ENCODE measurements at regions not wholly inside any gene's neighbourhood (a gene's known extent, or its start where the extent isn't known, plus 50 kb on each side); places are given as distances from the start of the nearest gene placed in this dataset.

- FAIRE-seq, result no peak
Measured at GRCh38 chr9:2299156-2299842, 284.2 kb downstream of the SMARCA2 start.

GRCh38 chr9:2299843-2300205 lies 284.7 kb downstream of the SMARCA2 start:
- FAIRE-seq (no peak), DNase-seq (ENCODE audit: insufficient read length) (no peak)
- TF ChIP-seq TAF1 (IDR thresholded peaks at IDR 0.05; ENCODE audit: borderline replicate concordance, low read depth, low read length) (no peak), POLR2AphosphoS5 (IDR thresholded peaks at IDR 0.05; ENCODE audit: low read depth, low read length) (no peak), POLR2A (IDR thresholded peaks at IDR 0.05; ENCODE audit: low read depth, low read length) (no peak)

More at GRCh38 chr9:2299156-2299842, 284.2 kb downstream of the SMARCA2 start:
- TF ChIP-seq POLR2AphosphoS5 (IDR thresholded peaks at IDR 0.05; ENCODE audit: low read depth, low read length), result no peak
- TF ChIP-seq TAF1 (IDR thresholded peaks at IDR 0.05; ENCODE audit: borderline replicate concordance, low read depth, low read length), result no peak
- no peak for TF ChIP-seq POLR2A (IDR thresholded peaks at IDR 0.05; ENCODE audit: low read depth, low read length)
- DNase-seq (ENCODE audit: insufficient read length), result no peak

- TF ChIP-seq TAF1 (IDR thresholded peaks at IDR 0.05; ENCODE audit: borderline replicate concordance, low read depth, low read length) (no peak), POLR2A (IDR thresholded peaks at IDR 0.05; ENCODE audit: low read depth, low read length) (no peak), POLR2AphosphoS5 (IDR thresholded peaks at IDR 0.05; ENCODE audit: low read depth, low read length) (no peak)
- FAIRE-seq (no peak), DNase-seq (ENCODE audit: insufficient read length) (no peak)
Measured at GRCh38 chr9:2300325-2300724, 285.2 kb downstream of the SMARCA2 start.

GRCh38 chr9:2302606-2303005 lies 287.5 kb downstream of the SMARCA2 start:
- DNase-seq (ENCODE audit: insufficient read length) (no peak), FAIRE-seq (no peak)
- TF ChIP-seq POLR2AphosphoS5 (IDR thresholded peaks at IDR 0.05; ENCODE audit: low read depth, low read length) (no peak), POLR2A (IDR thresholded peaks at IDR 0.05; ENCODE audit: low read depth, low read length) (no peak), TAF1 (IDR thresholded peaks at IDR 0.05; ENCODE audit: borderline replicate concordance, low read depth, low read length) (no peak)

GRCh38 chr9:2303056-2303455 lies 287.9 kb downstream of the SMARCA2 start:
- DNase-seq (ENCODE audit: insufficient read length) (no peak), FAIRE-seq (no peak)
- TF ChIP-seq POLR2AphosphoS5 (IDR thresholded peaks at IDR 0.05; ENCODE audit: low read depth, low read length), result no peak
- no peak for TF ChIP-seq TAF1 (IDR thresholded peaks at IDR 0.05; ENCODE audit: borderline replicate concordance, low read depth, low read length)

GRCh38 chr9:2307480-2307879 lies 292.3 kb downstream of the SMARCA2 start:
- no peak for TF ChIP-seq POLR2AphosphoS5 (IDR thresholded peaks at IDR 0.05; ENCODE audit: low read depth, low read length)
- TF ChIP-seq TAF1 (IDR thresholded peaks at IDR 0.05; ENCODE audit: borderline replicate concordance, low read depth, low read length), result no peak
- no peak for FAIRE-seq
- no peak for DNase-seq (ENCODE audit: insufficient read length)

GRCh38 chr9:2311920-2312319 lies 296.8 kb downstream of the SMARCA2 start:
- FAIRE-seq, result no peak
- TF ChIP-seq POLR2AphosphoS5 (IDR thresholded peaks at IDR 0.05; ENCODE audit: low read depth, low read length) (no peak), TAF1 (IDR thresholded peaks at IDR 0.05; ENCODE audit: borderline replicate concordance, low read depth, low read length) (no peak), POLR2A (IDR thresholded peaks at IDR 0.05; ENCODE audit: low read depth, low read length) (no peak)
- no peak for DNase-seq (ENCODE audit: insufficient read length)

- TF ChIP-seq POLR2AphosphoS5 (IDR thresholded peaks at IDR 0.05; ENCODE audit: low read depth, low read length) (no peak), TAF1 (IDR thresholded peaks at IDR 0.05; ENCODE audit: borderline replicate concordance, low read depth, low read length) (no peak), POLR2A (IDR thresholded peaks at IDR 0.05; ENCODE audit: low read depth, low read length) (no peak)
- DNase-seq (ENCODE audit: insufficient read length) (no peak), FAIRE-seq (peak; percentile 51)
Measured at GRCh38 chr9:2313512-2313911, 298.4 kb downstream of the SMARCA2 start.

- TF ChIP-seq TAF1 (IDR thresholded peaks at IDR 0.05; ENCODE audit: borderline replicate concordance, low read depth, low read length) (no peak), POLR2A (IDR thresholded peaks at IDR 0.05; ENCODE audit: low read depth, low read length) (no peak), POLR2AphosphoS5 (IDR thresholded peaks at IDR 0.05; ENCODE audit: low read depth, low read length) (no peak)
- FAIRE-seq (no peak), DNase-seq (ENCODE audit: insufficient read length) (no peak)
Measured at GRCh38 chr9:2317591-2317990, 302.4 kb downstream of the SMARCA2 start.

- TF ChIP-seq TAF1 (IDR thresholded peaks at IDR 0.05; ENCODE audit: borderline replicate concordance, low read depth, low read length), result no peak
- no peak for TF ChIP-seq POLR2A (IDR thresholded peaks at IDR 0.05; ENCODE audit: low read depth, low read length)
- TF ChIP-seq POLR2AphosphoS5 (IDR thresholded peaks at IDR 0.05; ENCODE audit: low read depth, low read length), result no peak
- FAIRE-seq (no peak), DNase-seq (ENCODE audit: insufficient read length) (no peak)
Measured at GRCh38 chr9:2319421-2319820, 302.2 kb upstream of the VLDLR start.

- DNase-seq (ENCODE audit: insufficient read length) (no peak), FAIRE-seq (no peak)
- TF ChIP-seq POLR2AphosphoS5 (IDR thresholded peaks at IDR 0.05; ENCODE audit: low read depth, low read length) (no peak), POLR2A (IDR thresholded peaks at IDR 0.05; ENCODE audit: low read depth, low read length) (no peak), TAF1 (IDR thresholded peaks at IDR 0.05; ENCODE audit: borderline replicate concordance, low read depth, low read length) (no peak)
Measured at GRCh38 chr9:2320114-2320513, 301.5 kb upstream of the VLDLR start.

- no peak for FAIRE-seq
- no peak for TF ChIP-seq POLR2AphosphoS5 (IDR thresholded peaks at IDR 0.05; ENCODE audit: low read depth, low read length)
- no peak for TF ChIP-seq POLR2A (IDR thresholded peaks at IDR 0.05; ENCODE audit: low read depth, low read length)
- TF ChIP-seq TAF1 (IDR thresholded peaks at IDR 0.05; ENCODE audit: borderline replicate concordance, low read depth, low read length), result no peak
- DNase-seq (ENCODE audit: insufficient read length), result no peak
Measured at GRCh38 chr9:2320632-2321031, 301.0 kb upstream of the VLDLR start.
